Tibial artery (tissue), 4 donors: ENCODE measurements at regions not wholly inside any gene's neighbourhood (a gene's known extent, or its start where the extent isn't known, plus 50 kb on each side); places are given as distances from the start of the nearest gene placed in this dataset.
"Not testable (repeated sequence)": the region's sequence is repeated elsewhere in the genome, so short reads cannot be mapped to it uniquely, and the experiment has no call there.

Experiments
- DNase-seq, 2 donors: peaks; one replicate each; pipeline ENCODE4 v3.0.0-alpha.2; 2019
- H3K27ac ChIP-seq, 2 donors: fragments of 200-600 bp; sonication (generic) in 1 of 2; 1 replicate in 1 of 2; 2 replicates in 1 of 2; pipeline ENCODE4 v1.5.1; 2018 to 2019; ENCODE audit warnings: mild to moderate bottlenecking in 1 of 2
- H3K27me3 ChIP-seq, 2 donors: fragments of 200-600 bp; sonication (generic) in 1 of 2; one replicate each; pipeline versions ENCODE4 v1.5.1 to v1.6.0; 2016 to 2019
- H3K36me3 ChIP-seq, 3 donors: fragments of 200-600 bp; sonication (generic) in 2 of 3; one replicate each; pipeline ENCODE4 v1.5.1; 2016 to 2019; ENCODE audit warnings: mild to moderate bottlenecking in 2 of 3
- H3K4me1 ChIP-seq, 4 donors: fragments of 200-600 bp; sonication (generic) in 2 of 4; 1 replicate in 3 of 4; 2 replicates in 1 of 4; pipeline ENCODE4 v1.5.1; 2016 to 2019
- H3K4me3 ChIP-seq, 2 donors: fragments of 200-600 bp; sonication (generic) in 1 of 2; 1 replicate in 1 of 2; 2 replicates in 1 of 2; pipeline ENCODE4 v1.5.1; 2018 to 2019; ENCODE audit warnings: mild to moderate bottlenecking in 2 of 2
- H3K9me3 ChIP-seq, 3 donors: fragments of 200-600 bp; sonication (generic) in 1 of 3; one replicate each; pipeline ENCODE4 v1.5.1; 2016 to 2019
- intact Hi-C: fragments of 100-400 bp; cut with DNase I; formaldehyde crosslinking; loops from one replicate; pipeline ENCODE4 v1.15.0; 2023; ENCODE audit warnings: low total_unique reads
- TF ChIP-seq, protein P1 (sequence below), 2 experiments: fragments of 200-600 bp in 1 of 2; fragments of 450-650 bp in 1 of 2; IDR thresholded peaks; one replicate each; pipeline ENCODE4 v1.5.1; 2017 to 2019; ENCODE audit warnings: antibody characterized with exemption in 2 of 2, mild to moderate bottlenecking in 1 of 2, moderate library complexity in 1 of 2

DNA sequence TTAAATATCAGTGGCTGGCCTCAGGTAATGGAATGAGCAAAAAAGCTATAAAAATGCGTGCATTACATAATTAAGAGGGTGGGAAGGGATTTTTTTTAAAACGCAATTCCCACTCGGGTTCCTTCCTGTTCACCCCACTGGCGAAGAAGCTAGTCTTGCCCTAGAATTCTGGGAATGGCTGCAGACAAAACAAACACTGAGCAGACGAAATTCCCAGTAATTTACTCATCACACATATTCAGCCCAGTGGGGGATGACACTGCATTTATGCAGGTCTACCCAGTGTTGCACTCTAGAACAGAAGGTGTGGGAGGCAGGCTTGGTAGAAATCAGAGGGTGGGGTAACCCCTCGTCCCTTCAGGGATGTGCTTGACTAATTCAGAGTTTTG is 2695.0 kb upstream of the DEFB115 start:
- Histone ChIP-seq H3K9me3 (peaks cover 0 to 3% (median 0%) of the 10 kb centered on the region in 3 donors), H3K36me3 (peaks cover 0 to 26% (median 14%) of the 10 kb centered on the region in 3 donors), H3K27me3 (no peaks in the 10 kb centered on the region), H3K27ac (no peak overlapping the region), H3K4me3 (no peak overlapping the region), H3K4me1 (no peaks in the 10 kb centered on the region)
- TF ChIP-seq, protein P1, sequence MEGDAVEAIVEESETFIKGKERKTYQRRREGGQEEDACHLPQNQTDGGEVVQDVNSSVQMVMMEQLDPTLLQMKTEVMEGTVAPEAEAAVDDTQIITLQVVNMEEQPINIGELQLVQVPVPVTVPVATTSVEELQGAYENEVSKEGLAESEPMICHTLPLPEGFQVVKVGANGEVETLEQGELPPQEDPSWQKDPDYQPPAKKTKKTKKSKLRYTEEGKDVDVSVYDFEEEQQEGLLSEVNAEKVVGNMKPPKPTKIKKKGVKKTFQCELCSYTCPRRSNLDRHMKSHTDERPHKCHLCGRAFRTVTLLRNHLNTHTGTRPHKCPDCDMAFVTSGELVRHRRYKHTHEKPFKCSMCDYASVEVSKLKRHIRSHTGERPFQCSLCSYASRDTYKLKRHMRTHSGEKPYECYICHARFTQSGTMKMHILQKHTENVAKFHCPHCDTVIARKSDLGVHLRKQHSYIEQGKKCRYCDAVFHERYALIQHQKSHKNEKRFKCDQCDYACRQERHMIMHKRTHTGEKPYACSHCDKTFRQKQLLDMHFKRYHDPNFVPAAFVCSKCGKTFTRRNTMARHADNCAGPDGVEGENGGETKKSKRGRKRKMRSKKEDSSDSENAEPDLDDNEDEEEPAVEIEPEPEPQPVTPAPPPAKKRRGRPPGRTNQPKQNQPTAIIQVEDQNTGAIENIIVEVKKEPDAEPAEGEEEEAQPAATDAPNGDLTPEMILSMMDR (IDR thresholded peaks at IDR 0.05), result no peak
- intact Hi-C loops, result no loop called here
- DNase-seq, result no peak

DNA sequence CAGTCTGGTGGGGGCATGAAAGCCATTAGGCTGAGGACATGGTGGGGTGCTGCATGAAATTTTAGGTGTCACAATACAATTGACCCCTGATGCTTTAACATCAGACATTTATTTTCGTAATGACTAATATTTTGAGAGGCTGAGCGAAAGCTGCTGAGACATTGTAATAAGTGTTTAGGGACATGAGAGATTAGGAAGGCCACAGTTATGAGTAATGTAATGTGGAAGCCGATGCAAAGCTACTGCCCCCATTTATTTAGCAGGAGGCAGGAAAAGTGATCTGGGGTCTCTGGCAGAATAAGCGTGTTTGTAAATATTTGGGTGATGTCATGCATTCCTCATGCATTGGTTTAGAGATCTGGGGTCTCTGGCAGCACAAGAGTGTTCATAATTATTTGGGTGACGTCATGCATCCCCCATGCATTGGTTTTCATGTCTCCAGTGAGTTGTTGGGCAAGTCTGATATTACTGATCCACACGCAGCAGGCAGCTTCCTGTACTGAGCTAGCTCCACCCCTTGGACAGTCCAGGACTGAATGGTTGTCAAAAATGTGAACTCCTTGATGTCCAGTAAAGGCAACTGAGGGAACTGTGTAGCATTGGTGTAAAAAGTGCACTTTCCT is 2694.5 kb upstream of the DEFB115 start:
- H3K9me3 ChIP-seq, DNase-seq, intact Hi-C loops, H3K27me3 ChIP-seq, H3K4me1 ChIP-seq, H3K4me3 ChIP-seq, H3K27ac ChIP-seq: not testable (repeated sequence)
- H3K36me3 ChIP-seq, result peaks cover 0 to 26% (median 14%) of the 10 kb centered on the region in 3 donors

- H3K9me3 ChIP-seq, H3K27me3 ChIP-seq, H3K27ac ChIP-seq, H3K4me1 ChIP-seq, intact Hi-C loops, H3K4me3 ChIP-seq: not testable (repeated sequence)
- peaks cover 0 to 26% (median 14%) of the 10 kb centered on the region in 3 donors for H3K36me3 ChIP-seq
- peak in 1 of 2 donors; percentile 65 for DNase-seq
Measured at GRCh38 chr20:28564024-28564423, 2693.4 kb upstream of the DEFB115 start.

GRCh38 chr20:28564688-28565463 is 2692.6 kb upstream of the DEFB115 start:
- H3K27me3 ChIP-seq, H3K9me3 ChIP-seq, H3K4me1 ChIP-seq, DNase-seq, intact Hi-C loops, H3K4me3 ChIP-seq, H3K27ac ChIP-seq: not testable (repeated sequence)
- peaks cover 0 to 26% (median 14%) of the 10 kb centered on the region in 3 donors for H3K36me3 ChIP-seq

DNA sequence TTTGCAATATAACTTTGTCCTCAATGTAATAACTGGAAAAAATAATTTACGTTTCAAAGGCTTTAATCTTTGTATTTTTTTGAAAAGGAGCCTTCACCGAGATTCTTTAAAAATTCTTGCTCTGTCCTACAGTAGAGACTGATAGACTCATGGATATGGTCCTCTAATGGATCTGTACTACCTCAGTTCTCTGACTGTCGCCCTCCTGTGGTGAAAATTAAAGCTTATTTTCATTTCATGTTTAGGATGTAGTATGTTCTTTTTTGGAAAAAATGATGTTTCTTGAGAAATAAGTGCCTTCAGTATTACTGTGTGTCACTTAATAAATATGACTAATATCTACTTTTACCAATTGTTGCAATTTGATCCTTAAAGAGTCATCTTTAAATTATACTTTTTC is 2681.5 kb upstream of the DEFB115 start:
- H3K4me1 ChIP-seq, DNase-seq, H3K27me3 ChIP-seq, H3K27ac ChIP-seq, H3K9me3 ChIP-seq, H3K4me3 ChIP-seq, intact Hi-C loops: not testable (repeated sequence)
- H3K36me3 ChIP-seq, result peaks cover 4 to 17% (median 16%) of the 10 kb centered on the region in 3 donors

GRCh38 chr20:28591680-28592079 is 2665.8 kb upstream of the DEFB115 start:
- H3K27me3 ChIP-seq, DNase-seq, H3K36me3 ChIP-seq, H3K4me1 ChIP-seq, intact Hi-C loops, H3K27ac ChIP-seq, H3K9me3 ChIP-seq, H3K4me3 ChIP-seq: not testable (repeated sequence)

GRCh38 chr20:28593383-28593782 is 2664.1 kb upstream of the DEFB115 start:
- H3K27me3 ChIP-seq, H3K9me3 ChIP-seq, intact Hi-C loops, DNase-seq, H3K4me1 ChIP-seq, H3K27ac ChIP-seq, H3K36me3 ChIP-seq, H3K4me3 ChIP-seq: not testable (repeated sequence)

- H3K27ac ChIP-seq, H3K9me3 ChIP-seq, DNase-seq, H3K4me3 ChIP-seq, H3K27me3 ChIP-seq, H3K36me3 ChIP-seq, H3K4me1 ChIP-seq, intact Hi-C loops: not testable (repeated sequence)
Measured at GRCh38 chr20:28594476-28594875, 2663.0 kb upstream of the DEFB115 start.

GRCh38 chr20:28602006-28602402 is 2655.5 kb upstream of the DEFB115 start:
- H3K9me3 ChIP-seq, H3K36me3 ChIP-seq, intact Hi-C loops, DNase-seq, H3K27me3 ChIP-seq: not testable (repeated sequence)
- Histone ChIP-seq H3K27ac (peak overlapping the region; percentile 79 to 88), H3K4me1 (peaks cover 0 to 14% (median 4%) of the 10 kb centered on the region in 4 donors), H3K4me3 (peak overlapping the region; percentile 81)
